Caco-2 (cell line): ENCODE measurements at regions not wholly inside any gene's neighbourhood (a gene's known extent, or its start where the extent isn't known, plus 50 kb on each side); places are given as distances from the start of the nearest gene placed in this dataset.

Experiments
- BruUV-seq: library from RNA; stranded (reverse); fragments of 400-500 nt; replicated peaks from 2 replicates; lab custom pipeline; 2021; lab: Mats Ljungman, UMichigan
- CTCF ChIA-PET: fragments of 300-600 bp; sonication (Branson Sonifier 250); formaldehyde crosslinking; loops from one replicate; lab custom pipeline; 2022; ENCODE audit warnings: antibody characterized with exemption; lab: Charles Lee
- POLR2A ChIA-PET: fragments of 300-600 bp; sonication (Branson Sonifier 250); formaldehyde crosslinking; loops from one replicate; lab custom pipeline; 2022; ENCODE audit warnings: antibody characterized with exemption; lab: Charles Lee
- DNase-seq, 2 experiments: peaks; one replicate each; pipeline versions ENCODE4 v3.0.0 to v3.0.0-alpha.2; 2020 to 2022
- H3K27me3 ChIP-seq: replicated peaks from 2 replicates; pipeline ENCODE4 v1.6.0; 2011; ENCODE audit warnings: low read length; ENCODE audit not compliant: control insufficient read depth, insufficient read depth
- H3K36me3 ChIP-seq: 2 replicates; pipeline ENCODE4 v1.5.1; 2011; ENCODE audit warnings: low read length; ENCODE audit not compliant: control insufficient read depth, insufficient read depth
- H3K4me1 ChIP-seq: fragments of 250-450 bp; sonication (Bioruptor Pico); 2 replicates; pipeline ENCODE4 v1.5.1; 2020; ENCODE audit warnings: mild to moderate bottlenecking
- H3K4me3 ChIP-seq: 2 replicates; pipeline ENCODE4 v1.5.1; 2011; ENCODE audit warnings: low read depth, mild to moderate bottlenecking, control low read depth, low read length
- H3K9me3 ChIP-seq: fragments of 250-450 bp; sonication (Bioruptor Pico); 2 replicates; pipeline ENCODE4 v1.5.1; 2020; ENCODE audit warnings: mild to moderate bottlenecking, moderate library complexity
- H3K27ac Mint-ChIP-seq: one replicate; pipeline ENCODE4 v1.8.0; 2022; ENCODE audit warnings: mixed read lengths; ENCODE audit not compliant: unreplicated experiment
- H3K27me3 Mint-ChIP-seq: one replicate; pipeline ENCODE4 v1.8.0; 2022; ENCODE audit warnings: mixed read lengths; ENCODE audit not compliant: insufficient read depth, unreplicated experiment
- H3K36me3 Mint-ChIP-seq: one replicate; pipeline ENCODE4 v1.8.0; 2022; ENCODE audit warnings: mild to moderate bottlenecking, mixed read lengths; ENCODE audit not compliant: insufficient read depth, unreplicated experiment
- H3K4me1 Mint-ChIP-seq: one replicate; pipeline ENCODE4 v1.8.0; 2022; ENCODE audit warnings: low read depth, mixed read lengths; ENCODE audit not compliant: unreplicated experiment
- H3K4me3 Mint-ChIP-seq: one replicate; pipeline ENCODE4 v1.8.0; 2022; ENCODE audit warnings: mild to moderate bottlenecking, moderate library complexity, mixed read lengths; ENCODE audit not compliant: unreplicated experiment
- H3K9me3 Mint-ChIP-seq: one replicate; pipeline ENCODE4 v1.8.0; 2022; ENCODE audit warnings: mixed read lengths; ENCODE audit not compliant: unreplicated experiment
- intact Hi-C: fragments of 100-400 bp; cut with micrococcal nuclease; formaldehyde crosslinking; loops from one replicate; pipeline ENCODE4 v1.10.0; 2022; ENCODE audit not compliant: unreplicated experiment
- TF ChIP-seq, protein P1 (sequence below), 2 experiments: fragments of 200-600 bp in 1 of 2; IDR thresholded peaks; 1 replicate in 1 of 2; 2 replicates in 1 of 2; pipeline versions ENCODE4 v1.5.1 to v1.8.0; 2011 to 2022; ENCODE audit warnings: antibody characterized with exemption in 1 of 2, control low read depth in 1 of 2, inconsistent platforms in 1 of 2, low read depth in 1 of 2, low read length in 1 of 2, mild to moderate bottlenecking in 1 of 2, moderate library complexity in 1 of 2; ENCODE audit not compliant: insufficient read depth in 1 of 2, severe bottlenecking in 1 of 2, unreplicated experiment in 1 of 2

DNA sequence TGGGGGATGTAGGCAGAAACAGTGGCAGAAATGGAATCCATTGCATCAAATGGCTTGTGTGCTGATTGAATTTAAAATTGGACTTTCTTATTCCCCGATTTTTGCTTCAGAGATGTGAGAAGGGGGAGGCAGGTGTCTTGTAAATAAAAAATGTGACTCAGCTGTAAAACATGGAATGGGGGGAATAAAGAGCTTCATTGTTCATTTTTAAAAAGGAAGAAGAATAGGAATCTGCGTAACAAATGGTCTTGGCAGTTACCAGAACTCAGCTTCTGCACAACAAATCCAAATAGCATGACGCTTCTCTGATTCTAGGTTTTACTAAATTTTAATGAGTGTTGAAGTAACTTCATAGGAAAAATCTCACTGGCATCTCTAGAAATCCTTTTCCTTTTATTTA, 323.9 kb upstream of the GBE1 start:
- BruUV-seq: no TSS peak

DNA sequence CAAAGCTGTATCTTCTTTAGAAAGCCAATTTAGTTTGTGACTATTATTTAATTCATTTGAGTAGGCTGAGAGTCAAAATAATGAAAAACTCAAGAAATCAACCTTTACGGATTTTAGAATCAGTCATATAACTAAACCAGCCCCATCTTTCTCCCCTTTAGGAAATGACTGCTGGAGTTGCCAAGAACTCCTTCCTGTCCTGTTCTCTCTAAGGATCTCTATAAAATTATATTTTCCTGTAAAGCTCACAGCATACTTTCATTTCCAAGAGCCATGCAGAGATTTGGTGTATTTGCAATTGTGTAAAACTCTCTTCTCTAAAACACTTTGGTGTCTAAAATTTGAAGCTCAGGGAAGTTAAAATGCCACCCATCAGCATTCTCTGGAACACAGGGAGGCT, 323.4 kb upstream of the GBE1 start:
- no TSS peak for BruUV-seq

More for the DNA sequence above, 323.9 kb upstream of the GBE1 start:
- Mint-ChIP-seq H3K9me3 (no peaks in the 10 kb centered on the region), H3K27ac (no peak overlapping the region), H3K4me1 (no peaks in the 10 kb centered on the region), H3K4me3 (no peak overlapping the region), H3K36me3 (no peaks in the 10 kb centered on the region), H3K27me3 (no peaks in the 10 kb centered on the region)
- no peaks in the 10 kb centered on the region for H3K36me3 ChIP-seq
- POLR2A ChIA-PET: no interaction called here
- intact Hi-C loops: no loop called here
- TF ChIP-seq, protein P1, sequence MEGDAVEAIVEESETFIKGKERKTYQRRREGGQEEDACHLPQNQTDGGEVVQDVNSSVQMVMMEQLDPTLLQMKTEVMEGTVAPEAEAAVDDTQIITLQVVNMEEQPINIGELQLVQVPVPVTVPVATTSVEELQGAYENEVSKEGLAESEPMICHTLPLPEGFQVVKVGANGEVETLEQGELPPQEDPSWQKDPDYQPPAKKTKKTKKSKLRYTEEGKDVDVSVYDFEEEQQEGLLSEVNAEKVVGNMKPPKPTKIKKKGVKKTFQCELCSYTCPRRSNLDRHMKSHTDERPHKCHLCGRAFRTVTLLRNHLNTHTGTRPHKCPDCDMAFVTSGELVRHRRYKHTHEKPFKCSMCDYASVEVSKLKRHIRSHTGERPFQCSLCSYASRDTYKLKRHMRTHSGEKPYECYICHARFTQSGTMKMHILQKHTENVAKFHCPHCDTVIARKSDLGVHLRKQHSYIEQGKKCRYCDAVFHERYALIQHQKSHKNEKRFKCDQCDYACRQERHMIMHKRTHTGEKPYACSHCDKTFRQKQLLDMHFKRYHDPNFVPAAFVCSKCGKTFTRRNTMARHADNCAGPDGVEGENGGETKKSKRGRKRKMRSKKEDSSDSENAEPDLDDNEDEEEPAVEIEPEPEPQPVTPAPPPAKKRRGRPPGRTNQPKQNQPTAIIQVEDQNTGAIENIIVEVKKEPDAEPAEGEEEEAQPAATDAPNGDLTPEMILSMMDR (IDR thresholded peaks at IDR 0.05; ENCODE audit: insufficient read depth in 1 of 2, low read depth in 1 of 2, low read length in 1 of 2, severe bottlenecking in 1 of 2, unreplicated experiment in 1 of 2): no peak
- no peak for DNase-seq
- H3K9me3 ChIP-seq: no peaks in the 10 kb centered on the region
- H3K4me1 ChIP-seq: no peaks in the 10 kb centered on the region
- H3K27me3 ChIP-seq: no peaks in the 10 kb centered on the region
- CTCF ChIA-PET: no interaction called here
- no peak overlapping the region for H3K4me3 ChIP-seq

DNA sequence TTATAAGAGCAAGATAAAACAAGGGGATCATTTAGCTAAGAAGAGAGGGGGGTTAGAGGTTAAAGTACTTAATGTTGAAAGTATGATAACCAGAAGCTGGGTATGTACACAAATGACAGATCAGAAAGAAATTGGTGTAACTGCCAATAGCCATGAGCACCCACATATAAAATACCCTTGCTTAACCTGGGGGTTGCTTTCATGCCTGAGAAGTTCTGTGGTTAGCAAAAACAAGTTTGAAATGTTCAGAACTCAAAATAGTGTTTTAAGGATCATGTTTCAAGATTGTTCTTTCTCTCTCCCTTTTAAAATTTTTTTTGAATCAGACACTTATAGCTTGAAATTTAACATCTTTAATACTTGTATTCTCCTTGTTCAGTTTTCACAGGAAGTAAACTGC, 321.4 kb upstream of the GBE1 start:
- Mint-ChIP-seq H3K36me3 (no peaks in the 10 kb centered on the region), H3K9me3 (no peaks in the 10 kb centered on the region), H3K27me3 (peaks cover 3% of the 10 kb centered on the region), H3K4me3 (no peak overlapping the region), H3K27ac (no peak overlapping the region), H3K4me1 (no peaks in the 10 kb centered on the region)
- CTCF ChIA-PET: no interaction called here
- H3K36me3 ChIP-seq: no peaks in the 10 kb centered on the region
- TF ChIP-seq, protein P1 (IDR thresholded peaks at IDR 0.05; ENCODE audit: insufficient read depth in 1 of 2, low read depth in 1 of 2, low read length in 1 of 2, severe bottlenecking in 1 of 2, unreplicated experiment in 1 of 2): no peak
- no peaks in the 10 kb centered on the region for H3K9me3 ChIP-seq
- DNase-seq: no peak
- H3K4me3 ChIP-seq: no peak overlapping the region
- H3K4me1 ChIP-seq: no peaks in the 10 kb centered on the region
- no TSS peak for BruUV-seq
- intact Hi-C loops: no loop called here
- H3K27me3 ChIP-seq: no peaks in the 10 kb centered on the region
- POLR2A ChIA-PET: no interaction called here

More for the DNA sequence above, 323.4 kb upstream of the GBE1 start:
- Histone ChIP-seq H3K4me1 (no peaks in the 10 kb centered on the region), H3K27me3 (no peaks in the 10 kb centered on the region), H3K36me3 (no peaks in the 10 kb centered on the region), H3K9me3 (no peaks in the 10 kb centered on the region), H3K4me3 (no peak overlapping the region)
- TF ChIP-seq, protein P1 (IDR thresholded peaks at IDR 0.05; ENCODE audit: insufficient read depth in 1 of 2, low read depth in 1 of 2, low read length in 1 of 2, severe bottlenecking in 1 of 2, unreplicated experiment in 1 of 2): no peak
- no peaks in the 10 kb centered on the region for H3K36me3 Mint-ChIP-seq
- intact Hi-C loops: no loop called here
- H3K27ac Mint-ChIP-seq: no peak overlapping the region
- DNase-seq: no peak
- H3K4me3 Mint-ChIP-seq: no peak overlapping the region
- ChIA-PET POLR2A (no interaction called here), CTCF (no interaction called here)
- H3K4me1 Mint-ChIP-seq: no peaks in the 10 kb centered on the region
- no peaks in the 10 kb centered on the region for H3K27me3 Mint-ChIP-seq
- no peaks in the 10 kb centered on the region for H3K9me3 Mint-ChIP-seq
